SK-N-SH treated with all-trans-retinoic acid at 6 μM for 48 hours (cell line): ENCODE measurements at regions not wholly inside any gene's neighbourhood (a gene's known extent, or its start where the extent isn't known, plus 50 kb on each side); places are given as distances from the start of the nearest gene placed in this dataset.

ENCODE experiments used
- ATAC-seq: fragments of 200-7000 bp; cut with Tn5 transposase; 3 replicates; pipeline ENCODE4 v1.9.1; 2020; ENCODE audit warnings: mild to moderate bottlenecking, moderate library complexity
- ARNTL ChIP-seq: fragments of 450-650 bp; formaldehyde crosslinking; IDR thresholded peaks from 2 replicates; pipeline ENCODE4 v1.5.0; 2020; ENCODE audit warnings: low read depth, mild to moderate bottlenecking, moderate library complexity, borderline replicate concordance
- BACH2 ChIP-seq: fragments of 250-450 bp; sonication (Bioruptor Pico); IDR thresholded peaks from 2 replicates; pipeline ENCODE4 v1.9.0; 2021; ENCODE audit warnings: mild to moderate bottlenecking, borderline replicate concordance
- CSDC2 ChIP-seq: fragments of 250-450 bp; sonication (Bioruptor Pico); IDR thresholded peaks from 2 replicates; pipeline ENCODE4 v1.5.0; 2020; ENCODE audit warnings: mild to moderate bottlenecking, moderate library complexity
- ESRRG ChIP-seq: fragments of 250-450 bp; sonication (Bioruptor Pico); IDR thresholded peaks from 2 replicates; pipeline ENCODE4 v1.6.1; 2021; ENCODE audit warnings: mild to moderate bottlenecking
- GLIS3 ChIP-seq: fragments of 250-450 bp; sonication (Bioruptor Pico); IDR thresholded peaks from 2 replicates; pipeline ENCODE4 v1.5.0; 2020; ENCODE audit warnings: mild to moderate bottlenecking, moderate library complexity
- ISL1 ChIP-seq: fragments of 250-450 bp; sonication (Bioruptor Pico); IDR thresholded peaks from 2 replicates; pipeline ENCODE4 v2.1.2; 2022; ENCODE audit warnings: mild to moderate bottlenecking, moderate library complexity
- OSR1 ChIP-seq: fragments of 250-450 bp; sonication (Bioruptor Pico); IDR thresholded peaks from 2 replicates; pipeline ENCODE4 v1.8.0; 2022; ENCODE audit warnings: moderate library complexity, mild to moderate bottlenecking, inconsistent platforms
- POU6F1 ChIP-seq: fragments of 250-450 bp; sonication (Bioruptor Pico); IDR thresholded peaks from 2 replicates; pipeline ENCODE4 v1.8.0; 2021; ENCODE audit warnings: low read depth, mild to moderate bottlenecking, moderate library complexity, borderline replicate concordance
- PPARA ChIP-seq: fragments of 250-450 bp; sonication (Bioruptor Pico); IDR thresholded peaks from 2 replicates; pipeline ENCODE4 v1.5.0; 2020; ENCODE audit warnings: mild to moderate bottlenecking, borderline replicate concordance
- RARB ChIP-seq: fragments of 250-450 bp; sonication (Bioruptor Pico); IDR thresholded peaks from 2 replicates; pipeline ENCODE4 v1.8.0; 2021; ENCODE audit warnings: mild to moderate bottlenecking, moderate library complexity
- SNAI2 ChIP-seq: fragments of 250-450 bp; sonication (Bioruptor Pico); IDR thresholded peaks from 2 replicates; pipeline ENCODE4 v1.5.0; 2020; ENCODE audit warnings: mild to moderate bottlenecking, moderate library complexity
- TCF4 ChIP-seq: fragments of 250-450 bp; sonication (Bioruptor Pico); IDR thresholded peaks from 2 replicates; pipeline ENCODE4 v1.8.0; 2021; ENCODE audit warnings: mild to moderate bottlenecking, moderate library complexity, borderline replicate concordance
- TOX ChIP-seq: fragments of 250-450 bp; sonication (Bioruptor Pico); IDR thresholded peaks from 2 replicates; pipeline ENCODE4 v1.8.0; 2021; ENCODE audit warnings: mild to moderate bottlenecking, moderate library complexity, borderline replicate concordance
- TSHZ2 ChIP-seq: fragments of 250-450 bp; sonication (Bioruptor Pico); IDR thresholded peaks from 2 replicates; pipeline ENCODE4 v1.5.0; 2020; ENCODE audit warnings: mild to moderate bottlenecking, moderate library complexity
- ZC3H10 ChIP-seq: fragments of 250-450 bp; sonication (Bioruptor Pico); IDR thresholded peaks from 2 replicates; pipeline ENCODE4 v1.5.1; 2021; ENCODE audit warnings: mild to moderate bottlenecking, moderate library complexity
- ZFP3 ChIP-seq: fragments of 250-450 bp; sonication (Bioruptor Pico); IDR thresholded peaks from 2 replicates; pipeline ENCODE4 v1.5.0; 2020; ENCODE audit warnings: mild to moderate bottlenecking, moderate library complexity
- ZFP30 ChIP-seq: fragments of 450-650 bp; formaldehyde crosslinking; IDR thresholded peaks from 2 replicates; pipeline ENCODE4 v1.5.0; 2022; ENCODE audit warnings: mild to moderate bottlenecking, moderate library complexity
- ZNF565 ChIP-seq: fragments of 450-650 bp; formaldehyde crosslinking; conservative IDR thresholded peaks from 2 replicates; pipeline ENCODE4 v1.5.0; 2020; ENCODE audit warnings: low read depth, mild to moderate bottlenecking, moderate library complexity
- ZNF70 ChIP-seq: fragments of 450-650 bp; formaldehyde crosslinking; IDR thresholded peaks from 2 replicates; pipeline ENCODE4 v1.5.0; 2020; ENCODE audit warnings: mild to moderate bottlenecking, moderate library complexity
- ZNF8 ChIP-seq: fragments of 450-650 bp; formaldehyde crosslinking; IDR thresholded peaks from 2 replicates; pipeline ENCODE4 v1.5.0; 2020; ENCODE audit warnings: mild to moderate bottlenecking, moderate library complexity
- TF ChIP-seq, protein P1 (sequence below): fragments of 250-450 bp; sonication (Bioruptor Pico); IDR thresholded peaks from 2 replicates; pipeline ENCODE4 v1.5.1; 2020; ENCODE audit warnings: low read depth, mild to moderate bottlenecking, moderate library complexity
- TF ChIP-seq, protein P2 (sequence below): fragments of 250-450 bp; sonication (Bioruptor Pico); IDR thresholded peaks from 2 replicates; pipeline ENCODE4 v1.5.1; 2021; ENCODE audit warnings: mild to moderate bottlenecking, moderate library complexity

- no peak for ATAC-seq
- TF ChIP-seq PPARA (CRISPR knock-in tag): no peak
- no peak for TF ChIP-seq ZFP3
- no peak for TF ChIP-seq TSHZ2 (CRISPR knock-in tag)
- no peak for TF ChIP-seq RARB (CRISPR knock-in tag)
- no peak for TF ChIP-seq ZC3H10
- no peak for TF ChIP-seq ZNF70 (CRISPR knock-in tag)
- TF ChIP-seq BACH2 (CRISPR knock-in tag): no peak
- TF ChIP-seq, protein P1, sequence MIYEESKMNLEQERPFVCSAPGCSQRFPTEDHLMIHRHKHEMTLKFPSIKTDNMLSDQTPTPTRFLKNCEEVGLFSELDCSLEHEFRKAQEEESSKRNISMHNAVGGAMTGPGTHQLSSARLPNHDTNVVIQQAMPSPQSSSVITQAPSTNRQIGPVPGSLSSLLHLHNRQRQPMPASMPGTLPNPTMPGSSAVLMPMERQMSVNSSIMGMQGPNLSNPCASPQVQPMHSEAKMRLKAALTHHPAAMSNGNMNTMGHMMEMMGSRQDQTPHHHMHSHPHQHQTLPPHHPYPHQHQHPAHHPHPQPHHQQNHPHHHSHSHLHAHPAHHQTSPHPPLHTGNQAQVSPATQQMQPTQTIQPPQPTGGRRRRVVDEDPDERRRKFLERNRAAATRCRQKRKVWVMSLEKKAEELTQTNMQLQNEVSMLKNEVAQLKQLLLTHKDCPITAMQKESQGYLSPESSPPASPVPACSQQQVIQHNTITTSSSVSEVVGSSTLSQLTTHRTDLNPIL (CRISPR knock-in tag): no peak
- TF ChIP-seq ESRRG (CRISPR knock-in tag): no peak
- no peak for TF ChIP-seq TOX (CRISPR knock-in tag)
- TF ChIP-seq GLIS3 (CRISPR knock-in tag): no peak
- TF ChIP-seq ZNF565 (CRISPR knock-in tag): no peak
- TF ChIP-seq SNAI2 (CRISPR knock-in tag): no peak
- TF ChIP-seq OSR1: no peak
- TF ChIP-seq, protein P2, sequence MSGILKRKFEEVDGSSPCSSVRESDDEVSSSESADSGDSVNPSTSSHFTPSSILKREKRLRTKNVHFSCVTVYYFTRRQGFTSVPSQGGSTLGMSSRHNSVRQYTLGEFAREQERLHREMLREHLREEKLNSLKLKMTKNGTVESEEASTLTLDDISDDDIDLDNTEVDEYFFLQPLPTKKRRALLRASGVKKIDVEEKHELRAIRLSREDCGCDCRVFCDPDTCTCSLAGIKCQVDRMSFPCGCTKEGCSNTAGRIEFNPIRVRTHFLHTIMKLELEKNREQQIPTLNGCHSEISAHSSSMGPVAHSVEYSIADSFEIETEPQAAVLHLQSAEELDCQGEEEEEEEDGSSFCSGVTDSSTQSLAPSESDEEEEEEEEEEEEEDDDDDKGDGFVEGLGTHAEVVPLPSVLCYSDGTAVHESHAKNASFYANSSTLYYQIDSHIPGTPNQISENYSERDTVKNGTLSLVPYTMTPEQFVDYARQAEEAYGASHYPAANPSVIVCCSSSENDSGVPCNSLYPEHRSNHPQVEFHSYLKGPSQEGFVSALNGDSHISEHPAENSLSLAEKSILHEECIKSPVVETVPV (CRISPR knock-in tag): no peak
- no peak for TF ChIP-seq ZNF8
- TF ChIP-seq ISL1: no peak
- TF ChIP-seq POU6F1: no peak
- no peak for TF ChIP-seq TCF4 (CRISPR knock-in tag)
- TF ChIP-seq, all 23 proteins: peak for 0
Measured at GRCh38 chr3:40720341-40720740, 195.6 kb downstream of the ZNF621 start.

GRCh38 chr3:40720863-40721262 is 196.1 kb downstream of the ZNF621 start:
- TF ChIP-seq ZFP3 (no peak), ISL1 (no peak), OSR1 (no peak), ZNF565 (CRISPR knock-in tag) (no peak), TSHZ2 (CRISPR knock-in tag) (no peak), ARNTL (CRISPR knock-in tag) (no peak), RARB (CRISPR knock-in tag) (no peak), ZNF70 (CRISPR knock-in tag) (no peak), TCF4 (CRISPR knock-in tag) (no peak), CSDC2 (CRISPR knock-in tag) (no peak), ZFP30 (CRISPR knock-in tag) (no peak), GLIS3 (CRISPR knock-in tag) (no peak), SNAI2 (CRISPR knock-in tag) (no peak), TOX (CRISPR knock-in tag) (no peak), ZNF8 (no peak)
- ATAC-seq: no peak
